GM18505 (cell line): ENCODE measurements at regions not wholly inside any gene's neighbourhood (a gene's known extent, or its start where the extent isn't known, plus 50 kb on each side); places are given as distances from the start of the nearest gene placed in this dataset.

Experiments
- ATAC-seq: cut with Tn5 transposase; IDR thresholded peaks from one replicate; pipeline ENCODE4 v1.9.1; 2021; ENCODE audit not compliant: unreplicated experiment
- POLR2A ChIP-seq: IDR thresholded peaks from 4 replicates; pipeline ENCODE4 v1.6.1; 2011; ENCODE audit warnings: borderline replicate concordance; ENCODE audit not compliant: insufficient read depth, insufficient read length; ENCODE audit errors: extremely low read depth

GRCh38 chr2:150286730-150287362 is 200.6 kb downstream of the RND3 start:
- TF ChIP-seq POLR2A, result no peak
- ATAC-seq, result no peak

GRCh38 chr2:150284116-150284515 is 203.4 kb downstream of the RND3 start:
- ATAC-seq, result no peak
- no peak for TF ChIP-seq POLR2A

GRCh38 chr2:150282771-150283371 is 204.6 kb downstream of the RND3 start:
- TF ChIP-seq POLR2A, result no peak
- no peak for ATAC-seq

GRCh38 chr2:150282357-150282756 is 205.1 kb downstream of the RND3 start:
- TF ChIP-seq POLR2A, result no peak
- no peak for ATAC-seq

GRCh38 chr2:150280231-150280630 is 207.2 kb downstream of the RND3 start:
- ATAC-seq, result no peak
- TF ChIP-seq POLR2A, result no peak

GRCh38 chr2:150279686-150280085 is 207.8 kb downstream of the RND3 start:
- ATAC-seq, result no peak
- no peak for TF ChIP-seq POLR2A

- TF ChIP-seq POLR2A, result no peak
- no peak for ATAC-seq
These were observed 210.7 kb downstream of the RND3 start for GRCh38 chr2:150276737-150277136.

- no peak for ATAC-seq
These were observed 213.4 kb downstream of the RND3 start for GRCh38 chr2:150274108-150274507.

GRCh38 chr2:150271952-150272802 is 215.3 kb downstream of the RND3 start:
- no peak for ATAC-seq
- no peak for TF ChIP-seq POLR2A

More at GRCh38 chr2:150274108-150274507, 213.4 kb downstream of the RND3 start:
- no peak for TF ChIP-seq POLR2A

GRCh38 chr2:150267651-150268415 is 219.6 kb downstream of the RND3 start:
- no peak for TF ChIP-seq POLR2A
- ATAC-seq, result no peak

- no peak for TF ChIP-seq POLR2A
- no peak for ATAC-seq
These were observed 220.5 kb downstream of the RND3 start for GRCh38 chr2:150266931-150267330.

GRCh38 chr2:150264442-150264841 is 223.0 kb downstream of the RND3 start:
- TF ChIP-seq POLR2A, result no peak
- no peak for ATAC-seq

GRCh38 chr2:150261691-150262090 is 225.8 kb downstream of the RND3 start:
- no peak for TF ChIP-seq POLR2A
- ATAC-seq, result no peak
